ENCODE measurements at regions not wholly inside any gene's neighbourhood (a gene's known extent, or its start where the extent isn't known, plus 50 kb on each side); places are given as distances from the start of the nearest gene placed in this dataset.

- DNase-seq (ENCODE audit: low read depth, low spot score): no peak
- CTCF ChIA-PET: interaction anchor here (1.3 to 7.4 kb wide), 3 partner anchors 9 to 265 kb away, joined by 4 to 42 read pairs (median 34); no protein-coding TSS in a partner anchor
- Histone ChIP-seq H3K27ac (ENCODE audit: low read depth, low read length) (no peak overlapping the region), H3K27me3 (ENCODE audit: control insufficient read depth, insufficient read depth, low read length) (no peaks in the 10 kb centered on the region), H3K4me3 (ENCODE audit: low read depth, low read length) (no peak overlapping the region), H3K9me3 (ENCODE audit: control insufficient read depth, insufficient read depth, low read length) (no peaks in the 10 kb centered on the region; the same call in 1 of the 2 replicates)
- TF ChIP-seq CTCF (IDR thresholded peaks at IDR 0.05; ENCODE audit: low read depth, low read length): no peak
- POLR2A ChIA-PET: no interaction called here
Observed at GRCh38 chr5:96610747-96611146, 51.4 kb upstream of the CAST start.

GRCh38 chr5:96611946-96612345 is 50.2 kb upstream of the CAST start:
- Histone ChIP-seq H3K9me3 (ENCODE audit: control insufficient read depth, insufficient read depth, low read length) (no peaks in the 10 kb centered on the region; the same call in 1 of the 2 replicates), H3K27me3 (ENCODE audit: control insufficient read depth, insufficient read depth, low read length) (no peaks in the 10 kb centered on the region), H3K4me3 (ENCODE audit: low read depth, low read length) (no peak overlapping the region), H3K27ac (ENCODE audit: low read depth, low read length) (no peak overlapping the region)
- CTCF ChIA-PET: interaction anchor here (1.3 to 7.4 kb wide), 5 partner anchors 10 to 267 kb away, joined by 3 to 69 read pairs (median 34); no protein-coding TSS in a partner anchor
- POLR2A ChIA-PET: no interaction called here
- DNase-seq (ENCODE audit: low read depth, low spot score): no peak
- no peak for TF ChIP-seq CTCF (IDR thresholded peaks at IDR 0.05; ENCODE audit: low read depth, low read length)
